Kidney epithelial cell (primary cell): ENCODE measurements at regions not wholly inside any gene's neighbourhood (a gene's known extent, or its start where the extent isn't known, plus 50 kb on each side); places are given as distances from the start of the nearest gene placed in this dataset.

ENCODE experiments used
- DNase-seq: peaks from one replicate; pipeline ENCODE4 v3.0.0-alpha.2; 2010; ENCODE audit warnings: low read depth
- H3K27me3 ChIP-seq: 2 replicates; pipeline ENCODE4 v1.6.0; 2011; ENCODE audit warnings: low read length; ENCODE audit not compliant: control insufficient read depth, insufficient read depth
- H3K36me3 ChIP-seq: 2 replicates; pipeline ENCODE4 v1.5.1; 2011; ENCODE audit warnings: low read length; ENCODE audit not compliant: control insufficient read depth, insufficient read depth
- H3K4me3 ChIP-seq: 2 replicates; pipeline ENCODE4 v1.5.1; 2011; ENCODE audit warnings: low read depth, mild to moderate bottlenecking, control low read depth, low read length
- TF ChIP-seq, protein P1 (sequence below): IDR thresholded peaks from 2 replicates; pipeline ENCODE4 v1.5.1; 2011; ENCODE audit warnings: mild to moderate bottlenecking, moderate library complexity, low read length, control low read depth, inconsistent platforms; ENCODE audit not compliant: insufficient read depth, poor library complexity, severe bottlenecking

DNA sequence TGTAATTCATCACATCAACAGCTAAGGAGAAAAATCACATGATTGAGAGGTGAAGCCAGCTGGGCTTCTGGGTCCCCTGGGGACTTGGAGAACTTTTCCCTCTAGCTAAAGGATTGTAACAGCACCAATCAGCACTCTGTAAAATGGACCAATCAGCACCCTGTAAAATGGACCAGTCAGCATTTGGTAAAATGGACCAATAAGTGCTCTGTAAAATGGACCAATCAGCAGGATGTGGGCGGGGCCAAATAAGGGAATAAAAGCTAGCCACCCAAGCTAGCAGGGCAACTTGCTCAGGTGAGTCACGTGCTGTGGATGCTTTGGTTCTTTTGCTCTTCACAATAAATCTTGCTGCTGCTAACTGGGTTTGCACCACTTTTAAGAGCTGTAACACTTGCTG is 1248.3 kb downstream of the PCDH18 start:
- TF ChIP-seq, protein P1, sequence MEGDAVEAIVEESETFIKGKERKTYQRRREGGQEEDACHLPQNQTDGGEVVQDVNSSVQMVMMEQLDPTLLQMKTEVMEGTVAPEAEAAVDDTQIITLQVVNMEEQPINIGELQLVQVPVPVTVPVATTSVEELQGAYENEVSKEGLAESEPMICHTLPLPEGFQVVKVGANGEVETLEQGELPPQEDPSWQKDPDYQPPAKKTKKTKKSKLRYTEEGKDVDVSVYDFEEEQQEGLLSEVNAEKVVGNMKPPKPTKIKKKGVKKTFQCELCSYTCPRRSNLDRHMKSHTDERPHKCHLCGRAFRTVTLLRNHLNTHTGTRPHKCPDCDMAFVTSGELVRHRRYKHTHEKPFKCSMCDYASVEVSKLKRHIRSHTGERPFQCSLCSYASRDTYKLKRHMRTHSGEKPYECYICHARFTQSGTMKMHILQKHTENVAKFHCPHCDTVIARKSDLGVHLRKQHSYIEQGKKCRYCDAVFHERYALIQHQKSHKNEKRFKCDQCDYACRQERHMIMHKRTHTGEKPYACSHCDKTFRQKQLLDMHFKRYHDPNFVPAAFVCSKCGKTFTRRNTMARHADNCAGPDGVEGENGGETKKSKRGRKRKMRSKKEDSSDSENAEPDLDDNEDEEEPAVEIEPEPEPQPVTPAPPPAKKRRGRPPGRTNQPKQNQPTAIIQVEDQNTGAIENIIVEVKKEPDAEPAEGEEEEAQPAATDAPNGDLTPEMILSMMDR, result no peak
- H3K4me3 ChIP-seq, result no peak overlapping the region
- H3K36me3 ChIP-seq, result no peaks in the 10 kb centered on the region
- H3K27me3 ChIP-seq, result no peaks in the 10 kb centered on the region
- no peak for DNase-seq

DNA sequence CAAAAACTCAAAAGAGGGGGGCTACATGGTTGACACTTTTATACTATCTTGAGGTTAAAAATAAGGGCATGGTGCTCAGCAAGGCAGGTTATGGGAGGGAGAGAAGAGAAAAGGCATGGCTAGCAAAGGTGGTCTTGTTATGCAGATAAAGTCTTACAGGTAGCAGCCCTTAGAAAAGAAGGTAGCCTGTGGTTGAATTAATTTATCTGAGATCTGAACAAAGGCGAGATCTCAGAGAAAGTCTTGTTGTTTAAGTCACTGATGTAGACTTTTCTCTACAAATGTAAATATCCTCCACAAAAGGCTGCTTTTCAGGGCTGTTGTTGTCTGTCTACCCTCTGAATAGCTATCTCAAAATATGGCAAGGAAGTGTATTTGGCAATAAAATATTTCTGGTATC is 1250.4 kb downstream of the PCDH18 start:
- Histone ChIP-seq H3K4me3 (no peak overlapping the region), H3K27me3 (no peaks in the 10 kb centered on the region), H3K36me3 (no peaks in the 10 kb centered on the region)
- TF ChIP-seq, protein P1, result no peak
- no peak for DNase-seq

DNA sequence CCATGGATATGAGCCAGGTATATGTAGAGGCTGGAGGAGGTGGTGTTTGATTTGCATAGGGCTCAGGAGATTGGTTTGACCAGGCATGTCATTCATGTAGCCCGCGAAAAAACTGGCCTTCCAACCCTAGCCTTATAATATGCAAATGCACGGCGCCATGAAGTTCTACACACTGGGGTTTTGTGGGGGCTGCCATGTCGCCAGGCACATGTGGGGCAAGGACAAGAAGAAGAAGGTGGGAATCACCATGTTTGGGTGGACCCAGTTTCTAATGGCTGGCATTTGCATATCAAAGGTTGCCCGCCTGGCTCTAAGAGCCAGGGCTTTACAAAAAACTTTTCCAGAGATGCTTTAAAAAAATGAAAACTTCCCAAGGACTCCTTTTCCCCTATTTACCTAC is 1251.0 kb downstream of the PCDH18 start:
- no peaks in the 10 kb centered on the region for H3K27me3 ChIP-seq
- H3K4me3 ChIP-seq, result no peak overlapping the region
- H3K36me3 ChIP-seq, result no peaks in the 10 kb centered on the region
- TF ChIP-seq, protein P1, result no peak
- DNase-seq, result no peak

DNA sequence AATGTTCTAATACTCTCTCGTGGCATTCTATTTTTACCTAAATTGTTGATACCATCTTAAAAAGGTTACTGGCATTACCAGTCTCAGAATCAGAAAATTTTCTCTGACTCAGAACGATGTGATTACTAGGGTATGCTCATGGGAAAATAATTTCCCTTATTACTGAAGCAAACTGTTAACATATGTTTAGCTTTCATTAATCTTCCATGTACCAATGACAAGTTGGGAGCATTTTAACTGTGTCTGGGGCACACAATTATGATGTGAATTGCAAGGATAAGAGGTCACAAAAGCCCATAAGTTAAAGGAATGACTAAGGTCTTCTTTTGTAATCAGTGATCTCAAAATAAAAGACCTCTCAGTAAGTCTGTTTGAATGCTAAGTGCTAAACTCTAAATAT is 1254.6 kb downstream of the PCDH18 start:
- no peak for DNase-seq
- Histone ChIP-seq H3K27me3 (no peaks in the 10 kb centered on the region), H3K4me3 (no peak overlapping the region), H3K36me3 (no peaks in the 10 kb centered on the region)
- TF ChIP-seq, protein P1, result no peak

DNA sequence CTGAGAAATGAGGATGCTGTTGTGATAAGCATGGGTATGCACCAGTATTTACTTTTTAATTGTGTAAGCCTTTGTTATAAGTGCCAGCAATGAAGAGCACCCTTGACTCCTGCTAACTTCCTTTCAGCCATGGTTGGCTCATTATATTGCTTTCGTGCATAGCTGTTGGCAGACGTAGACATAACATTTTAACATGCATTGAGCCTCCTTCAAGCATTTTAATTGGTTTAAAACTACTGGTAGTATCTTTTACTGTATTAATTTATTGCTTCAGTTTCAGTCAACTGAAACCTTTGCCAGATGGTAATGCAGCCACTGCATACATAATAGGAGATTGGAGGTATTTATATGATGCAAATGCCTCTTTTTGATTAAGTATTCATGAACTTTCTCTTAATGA is 1285.4 kb downstream of the PCDH18 start:
- no peak for DNase-seq
- Histone ChIP-seq H3K4me3 (no peak overlapping the region), H3K27me3 (no peaks in the 10 kb centered on the region), H3K36me3 (no peaks in the 10 kb centered on the region)
- TF ChIP-seq, protein P1, result no peak

DNA sequence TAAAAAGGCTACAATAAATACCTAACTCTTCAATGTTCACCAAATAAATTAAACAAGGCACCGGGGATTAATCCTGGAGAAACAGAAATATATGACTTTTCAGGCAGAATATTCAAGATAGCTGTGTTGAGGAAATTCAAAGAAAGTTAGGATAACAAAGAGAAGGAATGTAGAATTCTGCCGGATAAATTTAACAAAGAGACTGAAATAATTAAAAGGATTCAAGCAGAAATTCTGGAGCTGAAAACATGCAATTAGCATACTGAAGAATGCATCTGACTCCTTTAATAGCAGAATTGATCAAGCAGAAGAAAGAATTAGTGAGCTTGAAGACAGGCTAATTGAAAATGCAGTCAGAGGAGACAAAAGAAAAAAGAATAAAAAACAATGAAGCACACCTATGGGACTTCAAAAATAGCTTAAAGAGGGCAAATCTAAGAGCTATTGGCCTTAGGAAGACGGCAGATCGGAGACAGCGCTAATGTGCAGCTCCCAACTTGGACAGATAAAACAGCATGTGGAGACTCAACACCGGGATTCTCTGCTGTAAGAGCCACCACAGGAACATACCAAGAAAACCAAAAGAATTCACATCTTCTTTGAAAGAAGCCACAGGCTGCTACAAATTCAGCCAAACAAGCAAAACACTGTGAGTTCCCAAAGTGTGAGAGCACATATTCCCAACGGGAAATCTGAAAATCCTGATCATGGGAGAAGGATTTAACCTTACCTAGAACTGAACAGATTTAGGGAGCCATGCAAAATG is 1290.9 kb downstream of the PCDH18 start:
- H3K4me3 ChIP-seq, result no peak overlapping the region
- no peak for DNase-seq
- H3K36me3 ChIP-seq, result no peaks in the 10 kb centered on the region
- TF ChIP-seq, protein P1, result no peak
- H3K27me3 ChIP-seq, result no peaks in the 10 kb centered on the region
